Uterus (tissue), 3 donors: ENCODE measurements at regions not wholly inside any gene's neighbourhood (a gene's known extent, or its start where the extent isn't known, plus 50 kb on each side); places are given as distances from the start of the nearest gene placed in this dataset.

Experiments used
- DNase-seq, 2 donors: peaks; one replicate each; pipeline ENCODE4 v3.0.0-alpha.2; 2019 to 2020
- H3K27ac ChIP-seq, 2 donors: fragments of 200-600 bp; sonication (generic); 1 replicate in 1 of 2; 2 replicates in 1 of 2; pipeline ENCODE4 v1.5.1; 2016 to 2018
- H3K27me3 ChIP-seq, 2 donors: fragments of 200-600 bp; sonication (generic); one replicate each; pipeline ENCODE4 v1.5.1; 2018 to 2019; ENCODE audit warnings: control low read depth in 1 of 2
- H3K36me3 ChIP-seq, 2 donors: fragments of 200-600 bp; sonication (generic); one replicate each; pipeline ENCODE4 v1.5.1; 2019; ENCODE audit warnings: control low read depth in 1 of 2
- H3K4me1 ChIP-seq, 2 donors: fragments of 200-600 bp; sonication (generic); one replicate each; pipeline ENCODE4 v1.5.1; 2018 to 2019; ENCODE audit warnings: control low read depth in 1 of 2
- H3K4me3 ChIP-seq, 2 donors: fragments of 200-600 bp; sonication (generic); 1 replicate in 1 of 2; 2 replicates in 1 of 2; pipeline ENCODE4 v1.5.1; 2018 to 2019; ENCODE audit warnings: mild to moderate bottlenecking in 1 of 2
- H3K9me3 ChIP-seq, 2 donors: fragments of 200-600 bp; sonication (generic); one replicate each; pipeline ENCODE4 v1.5.1; 2019; ENCODE audit warnings: control low read depth in 1 of 2
- CTCF ChIP-seq, 4 experiments: fragments of 200-600 bp in 2 of 4; fragments of 450-650 bp in 2 of 4; sonication (generic) in 2 of 4; IDR thresholded peaks; one replicate each; pipeline ENCODE4 v1.5.1; 2016 to 2019; ENCODE audit warnings: antibody characterized with exemption in 4 of 4, mild to moderate bottlenecking in 2 of 4, moderate library complexity in 1 of 4
- POLR2A ChIP-seq, 2 donors: fragments of 450-650 bp; IDR thresholded peaks; one replicate each; pipeline ENCODE4 v1.6.1; 2016; ENCODE audit warnings: antibody characterized with exemption in 2 of 2, mild to moderate bottlenecking in 1 of 2, moderate library complexity in 1 of 2
- intact Hi-C: fragments of 100-400 bp; cut with DNase I; formaldehyde crosslinking; loops from one replicate; pipeline ENCODE4 v1.15.1; 2023; ENCODE audit warnings: low total_unique reads
- donor health status: DM: yes; HTN: yes; CAD: no.

GRCh38 chr3:31361371-31362273, 171.1 kb upstream of the STT3B start:
- Histone ChIP-seq H3K4me1 (no peaks in the 10 kb centered on the region), H3K4me3 (no peak overlapping the region), H3K27ac (no peak overlapping the region), H3K36me3 (no peaks in the 10 kb centered on the region), H3K9me3 (no peaks in the 10 kb centered on the region), H3K27me3 (no peaks in the 10 kb centered on the region)
- intact Hi-C loops = no loop called here
- TF ChIP-seq POLR2A (IDR thresholded peaks at IDR 0.05) (no peak), CTCF (IDR thresholded peaks at IDR 0.05) (no peak)
- no peak for DNase-seq

- Histone ChIP-seq H3K4me3 (no peak overlapping the region), H3K27ac (no peak overlapping the region), H3K4me1 (no peaks in the 10 kb centered on the region), H3K36me3 (no peaks in the 10 kb centered on the region), H3K27me3 (no peaks in the 10 kb centered on the region), H3K9me3 (no peaks in the 10 kb centered on the region)
- no peak for TF ChIP-seq CTCF (IDR thresholded peaks at IDR 0.05)
- no peak for TF ChIP-seq POLR2A (IDR thresholded peaks at IDR 0.05)
- intact Hi-C loops = no loop called here
- no peak for DNase-seq
Observed at GRCh38 chr3:31364188-31364587, 168.5 kb upstream of the STT3B start.

GRCh38 chr3:31364711-31365110, 168.0 kb upstream of the STT3B start:
- no peak for TF ChIP-seq CTCF (IDR thresholded peaks at IDR 0.05)
- no peak for TF ChIP-seq POLR2A (IDR thresholded peaks at IDR 0.05)
- Histone ChIP-seq H3K4me3 (no peak overlapping the region), H3K27ac (no peak overlapping the region), H3K27me3 (no peaks in the 10 kb centered on the region), H3K36me3 (no peaks in the 10 kb centered on the region), H3K4me1 (no peaks in the 10 kb centered on the region), H3K9me3 (no peaks in the 10 kb centered on the region)
- no peak for DNase-seq
- intact Hi-C loops = no loop called here

GRCh38 chr3:31367518-31367917, 165.2 kb upstream of the STT3B start:
- H3K9me3 ChIP-seq = no peaks in the 10 kb centered on the region
- TF ChIP-seq CTCF (IDR thresholded peaks at IDR 0.05) = no peak
- no peak for TF ChIP-seq POLR2A (IDR thresholded peaks at IDR 0.05)
- no peaks in the 10 kb centered on the region for H3K36me3 ChIP-seq
- no peak for DNase-seq
- H3K27me3 ChIP-seq = no peaks in the 10 kb centered on the region
- no peak overlapping the region for H3K4me3 ChIP-seq
- intact Hi-C loops = no loop called here
- no peak overlapping the region for H3K27ac ChIP-seq
- no peaks in the 10 kb centered on the region for H3K4me1 ChIP-seq

- Histone ChIP-seq H3K27me3 (no peaks in the 10 kb centered on the region), H3K4me1 (no peaks in the 10 kb centered on the region), H3K4me3 (no peak overlapping the region), H3K36me3 (no peaks in the 10 kb centered on the region), H3K27ac (no peak overlapping the region), H3K9me3 (no peaks in the 10 kb centered on the region)
- TF ChIP-seq POLR2A (IDR thresholded peaks at IDR 0.05) = no peak
- no peak for TF ChIP-seq CTCF (IDR thresholded peaks at IDR 0.05)
- DNase-seq = no peak
- intact Hi-C loops = no loop called here
Observed at GRCh38 chr3:31369637-31370379, 162.9 kb upstream of the STT3B start.
